ENCODE measurements at regions not wholly inside any gene's neighbourhood (a gene's known extent, or its start where the extent isn't known, plus 50 kb on each side); places are given as distances from the start of the nearest gene placed in this dataset.

GRCh38 chr14:101410126-101410525 lies 151.2 kb upstream of the DIO3 start:
- no peak for TF ChIP-seq GATA2 (IDR thresholded peaks at IDR 0.05; ENCODE audit: low read depth, low read length)
- TF ChIP-seq GATA3 (IDR thresholded peaks at IDR 0.05; ENCODE audit: low read depth, low read length): no peak

DNA sequence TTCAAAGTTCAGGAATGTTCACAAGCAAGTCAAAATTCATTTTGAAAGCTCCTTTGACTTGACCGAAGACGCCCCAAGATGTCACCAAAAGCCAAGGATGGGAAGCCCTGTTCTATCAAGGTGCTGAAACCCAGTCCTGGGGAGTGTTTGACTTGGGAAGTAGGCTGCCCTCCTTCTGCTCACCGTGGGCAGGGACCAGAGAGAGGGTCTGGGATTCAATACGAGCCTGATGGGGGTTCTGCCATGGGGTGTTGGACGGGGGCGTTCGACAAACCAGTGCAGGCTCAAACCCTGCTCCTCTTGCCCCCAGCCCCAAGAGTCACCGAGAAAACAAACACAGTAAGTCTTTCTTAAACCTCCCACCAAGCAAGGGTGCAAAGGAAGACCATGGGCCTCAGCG lies 150.1 kb upstream of the DIO3 start:
- TF ChIP-seq GATA2 (IDR thresholded peaks at IDR 0.05; ENCODE audit: low read depth, low read length) (no peak), GATA3 (IDR thresholded peaks at IDR 0.05; ENCODE audit: low read depth, low read length) (no peak)

GRCh38 chr14:101411779-101412178 lies 149.5 kb upstream of the DIO3 start:
- TF ChIP-seq GATA2 (IDR thresholded peaks at IDR 0.05; ENCODE audit: low read depth, low read length) (no peak), GATA3 (IDR thresholded peaks at IDR 0.05; ENCODE audit: low read depth, low read length) (no peak)

- no peak for TF ChIP-seq GATA2 (IDR thresholded peaks at IDR 0.05; ENCODE audit: low read depth, low read length)
Observed at GRCh38 chr14:101412739-101413138, 148.6 kb upstream of the DIO3 start.

DNA sequence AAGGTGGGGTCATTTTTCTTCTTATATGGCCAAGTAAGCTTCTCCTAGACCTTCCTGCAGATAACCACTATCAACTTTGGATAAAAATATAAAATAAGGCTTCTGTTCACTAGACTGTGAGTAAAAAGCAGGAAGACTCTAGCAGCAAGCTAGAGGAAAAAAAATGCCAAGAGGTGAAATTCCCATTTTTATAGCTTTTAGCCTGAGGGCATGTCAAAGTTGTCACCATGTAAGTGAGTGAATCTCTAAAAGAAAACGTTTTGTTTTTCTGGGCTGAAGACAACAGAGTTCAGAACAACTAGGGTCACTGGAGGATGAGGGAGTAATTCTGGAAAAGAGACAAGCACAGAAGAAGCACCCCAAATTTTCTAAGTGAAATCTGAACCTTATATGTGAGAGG lies 143.9 kb upstream of the DIO3 start:
- no peak for TF ChIP-seq GATA3 (IDR thresholded peaks at IDR 0.05; ENCODE audit: low read depth, low read length)
- no peak for TF ChIP-seq GATA2 (IDR thresholded peaks at IDR 0.05; ENCODE audit: low read depth, low read length)

- TF ChIP-seq GATA2 (IDR thresholded peaks at IDR 0.05; ENCODE audit: low read depth, low read length): no peak
- no peak for TF ChIP-seq GATA3 (IDR thresholded peaks at IDR 0.05; ENCODE audit: low read depth, low read length)
Observed at GRCh38 chr14:101418601-101419000, 142.7 kb upstream of the DIO3 start.

DNA sequence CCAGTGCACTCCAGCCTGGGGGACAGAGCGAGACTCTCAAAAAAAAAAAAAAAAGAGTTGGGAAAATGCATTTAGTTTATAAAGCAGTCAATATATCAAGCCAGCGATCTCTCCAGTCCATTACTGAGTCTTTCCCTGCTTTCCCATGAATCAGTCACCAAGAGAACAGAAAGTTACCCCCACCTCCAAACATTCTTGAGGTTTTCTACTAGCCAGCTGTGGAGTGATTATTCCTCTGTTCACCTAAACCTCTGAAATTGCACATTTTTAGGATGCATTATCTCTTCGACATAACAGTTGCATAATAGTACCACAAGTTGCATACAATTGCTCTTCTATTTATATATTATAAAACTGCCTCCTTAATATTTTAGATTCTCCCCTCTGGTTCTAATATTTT lies 134.8 kb upstream of the DIO3 start:
- TF ChIP-seq GATA2 (IDR thresholded peaks at IDR 0.05; ENCODE audit: low read depth, low read length): no peak
- TF ChIP-seq GATA3 (IDR thresholded peaks at IDR 0.05; ENCODE audit: low read depth, low read length): no peak

DNA sequence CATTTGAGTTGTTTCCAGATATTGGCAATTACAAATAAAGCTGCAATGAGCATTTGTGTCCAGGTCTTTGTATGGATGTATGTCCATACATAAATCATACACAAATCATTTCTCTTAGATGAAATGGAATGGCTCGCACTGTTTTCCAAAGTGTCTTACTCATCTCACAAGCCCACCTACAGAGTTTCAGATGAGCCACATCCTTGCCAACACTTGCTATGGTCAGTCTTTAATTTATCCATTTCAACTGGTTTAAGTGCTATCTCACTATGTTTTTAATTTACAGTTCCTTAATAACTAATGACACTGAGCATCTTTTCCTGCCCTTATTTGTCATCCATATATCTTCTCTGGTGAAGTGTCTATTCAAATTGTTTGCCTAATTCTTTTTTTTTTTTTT lies 132.9 kb upstream of the DIO3 start:
- no peak for TF ChIP-seq GATA2 (IDR thresholded peaks at IDR 0.05; ENCODE audit: low read depth, low read length)
- no peak for TF ChIP-seq GATA3 (IDR thresholded peaks at IDR 0.05; ENCODE audit: low read depth, low read length)

DNA sequence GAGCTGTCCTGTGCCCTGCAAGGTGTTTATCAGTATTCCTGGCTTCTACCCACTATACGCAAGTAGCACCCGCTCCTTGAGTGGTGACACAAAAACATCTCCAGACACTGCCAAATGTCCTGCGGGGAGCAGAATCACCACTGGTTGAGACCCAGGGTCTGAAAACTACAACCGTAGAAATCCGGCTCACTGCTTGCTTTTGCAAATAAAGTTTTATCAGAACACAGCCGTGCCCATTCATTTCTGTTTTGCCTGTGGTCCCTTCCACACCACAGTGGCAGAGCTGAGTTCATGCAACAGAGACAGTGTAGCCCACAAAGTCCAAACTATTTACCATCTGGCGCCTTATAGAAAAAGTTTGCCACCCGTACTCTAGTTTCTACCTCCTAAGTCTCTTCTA lies 125.7 kb upstream of the DIO3 start:
- TF ChIP-seq GATA2 (IDR thresholded peaks at IDR 0.05; ENCODE audit: low read depth, low read length) (no peak), GATA3 (IDR thresholded peaks at IDR 0.05; ENCODE audit: low read depth, low read length) (no peak)

DNA sequence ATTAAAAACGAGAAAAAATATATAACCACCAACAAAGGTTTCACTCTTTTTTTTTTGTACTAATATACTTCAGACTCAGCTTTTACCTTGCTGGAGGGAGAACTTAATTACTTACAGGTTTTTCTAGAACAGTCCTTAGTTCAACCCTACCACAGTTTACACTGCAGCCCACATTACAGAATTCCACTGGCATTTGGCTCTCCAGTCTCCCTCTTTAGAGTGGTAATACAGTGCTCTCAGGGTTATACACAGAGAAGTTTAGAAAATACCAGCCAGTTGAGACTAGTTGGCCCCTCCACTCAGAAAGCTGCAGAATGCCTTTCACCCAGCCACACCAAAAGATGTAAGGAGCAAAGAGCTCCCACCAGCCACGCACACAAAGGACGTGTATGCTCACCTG lies 122.3 kb upstream of the DIO3 start:
- TF ChIP-seq GATA3 (IDR thresholded peaks at IDR 0.05; ENCODE audit: low read depth, low read length): no peak
- no peak for TF ChIP-seq GATA2 (IDR thresholded peaks at IDR 0.05; ENCODE audit: low read depth, low read length)

DNA sequence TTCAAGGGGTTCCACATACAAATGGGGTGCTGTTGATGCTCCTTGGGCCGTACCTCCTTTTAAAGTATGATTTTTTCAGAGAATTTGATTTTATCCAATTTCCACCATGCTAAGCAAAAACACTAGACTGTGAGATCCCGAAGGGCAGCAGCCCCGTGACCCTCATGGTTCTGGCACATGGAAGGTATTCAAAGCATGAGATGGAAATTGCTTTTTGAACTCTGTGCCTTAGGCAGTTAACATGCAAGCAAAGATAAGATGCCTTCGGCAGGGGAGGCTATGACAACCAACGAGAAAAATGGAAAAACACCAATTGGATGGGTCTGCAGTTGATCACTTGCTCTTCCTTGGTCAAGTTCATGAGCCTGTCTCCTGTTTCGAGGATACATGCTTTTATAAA lies 120.8 kb upstream of the DIO3 start:
- no peak for TF ChIP-seq GATA2 (IDR thresholded peaks at IDR 0.05; ENCODE audit: low read depth, low read length)
- no peak for TF ChIP-seq GATA3 (IDR thresholded peaks at IDR 0.05; ENCODE audit: low read depth, low read length)

- TF ChIP-seq GATA2 (IDR thresholded peaks at IDR 0.05; ENCODE audit: low read depth, low read length) (no peak), GATA3 (IDR thresholded peaks at IDR 0.05; ENCODE audit: low read depth, low read length) (no peak)
Observed at GRCh38 chr14:101441710-101442109, 119.6 kb upstream of the DIO3 start.

- no peak for TF ChIP-seq GATA2 (IDR thresholded peaks at IDR 0.05; ENCODE audit: low read depth, low read length)
- TF ChIP-seq GATA3 (IDR thresholded peaks at IDR 0.05; ENCODE audit: low read depth, low read length): no peak
Observed at GRCh38 chr14:101442451-101442850, 118.8 kb upstream of the DIO3 start.

GRCh38 chr14:101444116-101444515 lies 117.2 kb upstream of the DIO3 start:
- TF ChIP-seq GATA2 (IDR thresholded peaks at IDR 0.05; ENCODE audit: low read depth, low read length): no peak
- TF ChIP-seq GATA3 (IDR thresholded peaks at IDR 0.05; ENCODE audit: low read depth, low read length): no peak

GRCh38 chr14:101445278-101445677 lies 116.0 kb upstream of the DIO3 start:
- TF ChIP-seq GATA3 (IDR thresholded peaks at IDR 0.05; ENCODE audit: low read depth, low read length): no peak
- TF ChIP-seq GATA2 (IDR thresholded peaks at IDR 0.05; ENCODE audit: low read depth, low read length): no peak

- no peak for TF ChIP-seq GATA3 (IDR thresholded peaks at IDR 0.05; ENCODE audit: low read depth, low read length)
Observed at GRCh38 chr14:101446387-101446969, 114.8 kb upstream of the DIO3 start.
